OCI-M2 (cell line): ENCODE measurements at regions not wholly inside any gene's neighbourhood (a gene's known extent, or its start where the extent isn't known, plus 50 kb on each side); places are given as distances from the start of the nearest gene placed in this dataset.
"Not testable (repeated sequence)": the region's sequence is repeated elsewhere in the genome, so short reads cannot be mapped to it uniquely, and the experiment has no call there.

Source experiments
- DNase-seq: peaks from one replicate; lab custom pipeline; 2025; ENCODE audit not compliant: unreplicated experiment; lab: John Stamatoyannopoulos, UW

GRCh38 chr9:61523897-61524620, 334.2 kb downstream of the SPATA31A7 start:
- DNase-seq = not testable (repeated sequence)

GRCh38 chr9:61525629-61526028, 335.8 kb downstream of the SPATA31A7 start:
- not testable (repeated sequence) for DNase-seq

- not testable (repeated sequence) for DNase-seq
These were observed 360.4 kb downstream of the SPATA31A7 start for GRCh38 chr9:61550101-61550748.

DNA sequence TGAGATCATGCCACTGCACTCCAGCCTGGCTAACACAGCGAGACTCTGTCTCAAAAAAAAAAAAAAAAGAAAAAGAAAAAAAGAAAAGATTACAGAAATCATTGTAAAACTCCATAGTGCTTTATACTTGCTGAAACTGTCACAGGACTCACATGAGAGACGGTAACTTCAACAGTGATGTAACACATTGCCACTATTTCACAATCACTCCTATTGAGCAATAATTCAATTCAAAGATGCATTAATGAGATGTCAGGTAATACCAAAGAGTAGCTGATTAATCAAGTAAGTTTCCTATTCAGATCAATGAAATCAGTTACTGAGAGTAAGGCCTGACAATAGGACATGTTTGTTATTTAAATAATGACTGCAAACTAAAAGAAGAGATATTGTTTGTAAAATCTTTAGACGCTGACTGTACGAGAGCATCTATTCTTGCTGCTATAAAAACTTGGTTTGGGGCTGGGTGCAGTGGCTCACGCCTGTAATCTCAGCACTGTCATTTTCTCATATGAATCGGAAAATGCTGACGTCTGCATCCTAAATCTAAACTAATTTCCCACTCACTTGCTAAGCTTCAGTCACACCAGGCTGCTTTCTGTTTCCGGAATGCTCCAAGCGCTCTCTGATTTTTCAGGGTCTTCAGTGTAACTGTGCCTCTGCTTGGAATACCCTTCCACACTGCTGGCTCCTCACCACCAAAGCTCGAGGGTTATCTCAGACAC, 381.7 kb downstream of the SPATA31A7 start:
- not testable (repeated sequence) for DNase-seq

GRCh38 chr9:61572364-61572763, 382.5 kb downstream of the SPATA31A7 start:
- DNase-seq = not testable (repeated sequence)

GRCh38 chr9:61573432-61573831, 383.6 kb downstream of the SPATA31A7 start:
- DNase-seq = peak; percentile 9
